Vagina (tissue), 2 donors: ENCODE measurements at regions not wholly inside any gene's neighbourhood (a gene's known extent, or its start where the extent isn't known, plus 50 kb on each side); places are given as distances from the start of the nearest gene placed in this dataset.
"Not testable (repeated sequence)": the region's sequence is repeated elsewhere in the genome, so short reads cannot be mapped to it uniquely, and the experiment has no call there.

Experiments used
- DNase-seq, 2 donors: peaks; one replicate each; pipeline ENCODE4 v3.0.0-alpha.2; 2017; ENCODE audit errors: extremely low spot score in 2 of 2
- H3K27ac ChIP-seq: fragments of 200-600 bp; sonication (generic); one replicate; pipeline ENCODE4 v1.5.1; 2019
- H3K27me3 ChIP-seq: fragments of 200-600 bp; sonication (generic); one replicate; pipeline ENCODE4 v1.5.1; 2019
- H3K36me3 ChIP-seq, 2 donors: fragments of 200-600 bp; sonication (generic); one replicate each; pipeline ENCODE4 v1.5.1; 2017 to 2019
- H3K4me1 ChIP-seq: fragments of 200-600 bp; sonication (generic); one replicate; pipeline ENCODE4 v1.5.1; 2019
- H3K4me3 ChIP-seq, 2 donors: fragments of 200-600 bp; sonication (generic); 1 replicate in 1 of 2; 2 replicates in 1 of 2; pipeline ENCODE4 v1.5.1; 2016 to 2019
- H3K9me3 ChIP-seq: fragments of 200-600 bp; sonication (generic); one replicate; pipeline ENCODE4 v1.5.1; 2019
- POLR2A ChIP-seq, 2 donors: fragments of 450-650 bp; IDR thresholded peaks; one replicate each; pipeline ENCODE4 v1.6.1; 2017; ENCODE audit warnings: antibody characterized with exemption in 2 of 2, mild to moderate bottlenecking in 2 of 2, moderate library complexity in 2 of 2
- POLR2AphosphoS5 ChIP-seq, 2 donors: sonication (generic); formaldehyde crosslinking; IDR thresholded peaks; one replicate each; pipeline ENCODE4 v1.9.0; 2017; ENCODE audit warnings: antibody characterized with exemption in 2 of 2, mild to moderate bottlenecking in 2 of 2, low read depth in 1 of 2; ENCODE audit not compliant: insufficient read depth in 1 of 2
- intact Hi-C: fragments of 100-400 bp; cut with DNase I; formaldehyde crosslinking; loops from one replicate; pipeline ENCODE4 v1.15.1; 2023
- TF ChIP-seq, protein P1 (sequence below), 3 experiments: fragments of 450-650 bp in 2 of 3; fragments of 200-600 bp in 1 of 3; sonication (generic) in 1 of 3; IDR thresholded peaks; one replicate each; pipeline ENCODE4 v1.5.1; 2017 to 2019; ENCODE audit warnings: antibody characterized with exemption in 3 of 3, mild to moderate bottlenecking in 2 of 3, moderate library complexity in 2 of 3

DNA sequence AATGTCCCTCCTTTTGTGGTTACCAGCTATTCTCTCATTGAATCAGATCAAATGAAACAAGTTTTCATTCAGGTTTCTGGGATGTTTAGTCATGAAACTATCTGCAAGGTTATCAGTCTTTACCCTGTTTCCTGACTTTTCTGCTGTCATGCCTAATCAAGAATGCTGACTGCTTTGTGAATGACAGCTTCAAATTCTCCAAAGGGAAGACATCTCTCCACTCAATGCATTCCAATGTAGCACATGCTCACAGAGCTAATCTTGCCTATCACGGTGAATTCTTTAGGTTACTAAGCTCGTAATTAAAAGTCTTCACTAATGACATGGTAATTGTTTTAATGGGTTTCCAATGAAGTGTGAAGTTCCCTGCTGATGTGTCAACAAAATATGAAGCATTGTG, 1068.5 kb downstream of the PCDH7 start:
- Histone ChIP-seq H3K27ac (no peak overlapping the region), H3K9me3 (no peaks in the 10 kb centered on the region), H3K36me3 (no peaks in the 10 kb centered on the region), H3K4me1 (no peaks in the 10 kb centered on the region), H3K4me3 (no peak overlapping the region), H3K27me3 (no peaks in the 10 kb centered on the region)
- no peak for DNase-seq
- intact Hi-C loops: no loop called here
- TF ChIP-seq POLR2A (IDR thresholded peaks at IDR 0.05) (no peak), POLR2AphosphoS5 (IDR thresholded peaks at IDR 0.05; ENCODE audit: insufficient read depth in 1 of 2, low read depth in 1 of 2) (no peak)
- TF ChIP-seq, protein P1, sequence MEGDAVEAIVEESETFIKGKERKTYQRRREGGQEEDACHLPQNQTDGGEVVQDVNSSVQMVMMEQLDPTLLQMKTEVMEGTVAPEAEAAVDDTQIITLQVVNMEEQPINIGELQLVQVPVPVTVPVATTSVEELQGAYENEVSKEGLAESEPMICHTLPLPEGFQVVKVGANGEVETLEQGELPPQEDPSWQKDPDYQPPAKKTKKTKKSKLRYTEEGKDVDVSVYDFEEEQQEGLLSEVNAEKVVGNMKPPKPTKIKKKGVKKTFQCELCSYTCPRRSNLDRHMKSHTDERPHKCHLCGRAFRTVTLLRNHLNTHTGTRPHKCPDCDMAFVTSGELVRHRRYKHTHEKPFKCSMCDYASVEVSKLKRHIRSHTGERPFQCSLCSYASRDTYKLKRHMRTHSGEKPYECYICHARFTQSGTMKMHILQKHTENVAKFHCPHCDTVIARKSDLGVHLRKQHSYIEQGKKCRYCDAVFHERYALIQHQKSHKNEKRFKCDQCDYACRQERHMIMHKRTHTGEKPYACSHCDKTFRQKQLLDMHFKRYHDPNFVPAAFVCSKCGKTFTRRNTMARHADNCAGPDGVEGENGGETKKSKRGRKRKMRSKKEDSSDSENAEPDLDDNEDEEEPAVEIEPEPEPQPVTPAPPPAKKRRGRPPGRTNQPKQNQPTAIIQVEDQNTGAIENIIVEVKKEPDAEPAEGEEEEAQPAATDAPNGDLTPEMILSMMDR (IDR thresholded peaks at IDR 0.05): no peak

DNA sequence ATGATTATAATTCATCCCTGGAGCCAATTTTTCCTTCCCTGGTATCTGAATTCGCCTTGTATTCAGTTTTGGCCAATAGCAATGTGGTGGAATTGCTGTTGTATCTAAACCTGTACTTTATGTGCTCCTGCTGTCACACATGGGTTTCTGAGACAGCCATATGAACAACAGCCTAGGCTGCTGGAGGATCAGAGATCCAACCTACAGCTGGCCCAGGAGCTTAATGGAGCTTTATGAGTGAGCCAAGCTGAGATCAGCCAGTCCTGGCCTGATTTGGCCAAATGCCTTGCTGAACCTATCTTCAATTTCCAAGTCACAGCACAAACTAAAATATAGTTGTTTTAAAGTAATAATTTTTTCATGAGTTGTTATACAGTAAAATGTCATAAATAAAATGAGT, 1071.5 kb downstream of the PCDH7 start:
- Histone ChIP-seq H3K4me3 (no peak overlapping the region), H3K27ac (no peak overlapping the region), H3K9me3 (no peaks in the 10 kb centered on the region), H3K4me1 (no peaks in the 10 kb centered on the region), H3K36me3 (no peaks in the 10 kb centered on the region), H3K27me3 (no peaks in the 10 kb centered on the region)
- TF ChIP-seq POLR2AphosphoS5 (IDR thresholded peaks at IDR 0.05; ENCODE audit: insufficient read depth in 1 of 2, low read depth in 1 of 2): no peak
- TF ChIP-seq POLR2A (IDR thresholded peaks at IDR 0.05): no peak
- TF ChIP-seq, protein P1 (IDR thresholded peaks at IDR 0.05): no peak
- no peak for DNase-seq
- intact Hi-C loops: no loop called here

DNA sequence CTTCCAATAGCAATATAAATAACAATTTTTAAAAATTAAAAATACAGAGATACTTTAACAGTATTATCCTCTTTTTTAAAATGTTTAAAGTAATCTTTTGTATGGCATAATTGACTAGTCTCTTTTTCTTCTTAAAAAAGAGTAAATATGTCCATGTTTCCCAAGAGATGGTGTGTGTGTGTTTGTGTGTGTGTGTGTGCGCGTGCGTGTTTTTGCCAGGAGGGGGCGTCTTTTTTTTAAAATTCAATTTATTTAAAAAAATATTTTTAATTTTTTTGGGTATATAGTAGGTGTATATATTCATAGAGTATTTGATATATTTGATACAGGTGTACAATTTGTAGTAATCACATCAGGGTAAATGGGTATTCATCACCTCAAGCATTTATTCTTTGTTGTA, 1073.7 kb downstream of the PCDH7 start:
- Histone ChIP-seq H3K27me3 (no peaks in the 10 kb centered on the region), H3K4me3 (no peak overlapping the region), H3K27ac (no peak overlapping the region), H3K36me3 (no peaks in the 10 kb centered on the region), H3K4me1 (no peaks in the 10 kb centered on the region), H3K9me3 (no peaks in the 10 kb centered on the region)
- no peak for DNase-seq
- TF ChIP-seq POLR2AphosphoS5 (IDR thresholded peaks at IDR 0.05; ENCODE audit: insufficient read depth in 1 of 2, low read depth in 1 of 2) (no peak), POLR2A (IDR thresholded peaks at IDR 0.05) (no peak)
- TF ChIP-seq, protein P1 (IDR thresholded peaks at IDR 0.05): no peak
- intact Hi-C loops: no loop called here

DNA sequence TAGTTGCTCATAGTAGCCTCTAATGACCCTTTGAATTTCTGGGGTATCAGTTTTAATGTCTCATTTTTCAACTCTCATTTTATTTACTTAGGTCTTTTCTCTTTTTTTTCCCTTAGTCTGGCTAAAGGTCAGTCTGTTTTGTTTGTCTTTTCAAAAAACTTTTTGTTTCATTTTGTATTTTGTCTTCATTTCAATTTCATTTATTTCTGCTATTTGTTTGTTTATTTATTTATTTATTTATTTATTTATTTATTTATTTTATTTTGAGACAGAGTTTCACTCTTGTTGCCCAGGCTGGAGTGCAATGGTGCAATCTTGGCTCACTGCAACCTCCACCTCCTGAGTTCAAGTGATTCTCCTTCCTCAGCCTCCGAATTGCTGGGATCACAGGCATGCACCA, 1076.9 kb downstream of the PCDH7 start:
- intact Hi-C loops, DNase-seq, H3K27me3 ChIP-seq, H3K4me1 ChIP-seq, H3K36me3 ChIP-seq, H3K4me3 ChIP-seq, H3K9me3 ChIP-seq, H3K27ac ChIP-seq: not testable (repeated sequence)

DNA sequence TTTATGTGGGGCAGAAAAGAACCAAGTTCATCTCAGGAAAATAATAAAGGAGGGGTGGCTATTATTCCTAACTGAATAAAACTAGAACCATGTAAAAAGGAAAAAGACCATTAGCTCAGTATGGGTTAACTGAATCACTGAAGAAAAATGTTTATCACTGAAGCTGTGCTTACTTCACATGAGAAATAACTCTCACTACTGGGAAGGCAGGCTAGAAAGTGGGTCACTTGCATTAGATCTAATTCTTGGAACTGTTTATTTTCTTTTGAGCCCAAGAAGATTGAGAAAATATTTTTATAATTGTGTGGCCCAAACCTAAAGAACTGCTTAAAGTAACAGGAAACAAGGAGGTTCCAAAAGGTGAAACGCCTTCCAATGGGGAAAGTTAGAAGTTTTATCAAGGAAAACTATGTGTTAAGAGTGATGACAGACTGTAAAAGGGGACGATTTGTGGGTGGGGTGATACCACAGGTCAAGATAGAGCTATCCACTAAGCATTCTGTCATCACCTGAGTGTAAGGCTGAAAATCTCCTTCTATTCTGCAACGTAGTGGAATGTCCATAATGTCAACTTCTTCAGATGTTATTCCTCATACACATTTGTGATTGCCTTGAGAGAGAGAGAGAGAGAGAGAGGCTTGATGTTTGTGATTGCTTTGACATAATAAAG, 1083.5 kb downstream of the PCDH7 start:
- intact Hi-C loops: no loop called here
- Histone ChIP-seq H3K36me3 (no peaks in the 10 kb centered on the region), H3K27ac (no peak overlapping the region), H3K9me3 (no peaks in the 10 kb centered on the region), H3K4me1 (no peaks in the 10 kb centered on the region), H3K27me3 (no peaks in the 10 kb centered on the region), H3K4me3 (no peak overlapping the region)
- DNase-seq: no peak
- TF ChIP-seq, protein P1 (IDR thresholded peaks at IDR 0.05): no peak
- no peak for TF ChIP-seq POLR2AphosphoS5 (IDR thresholded peaks at IDR 0.05; ENCODE audit: insufficient read depth in 1 of 2, low read depth in 1 of 2)
- TF ChIP-seq POLR2A (IDR thresholded peaks at IDR 0.05): no peak
